Panc1 (cell line): ENCODE measurements at regions not wholly inside any gene's neighbourhood (a gene's known extent, or its start where the extent isn't known, plus 50 kb on each side); places are given as distances from the start of the nearest gene placed in this dataset.

Experiments used
- POLR2AphosphoS5 ChIP-seq: IDR thresholded peaks from 2 replicates; pipeline ENCODE4 v1.6.1; 2012; ENCODE audit warnings: mild to moderate bottlenecking, low read depth, low read length, moderate library complexity
- TCF7L2 ChIP-seq: IDR thresholded peaks from 2 replicates; pipeline ENCODE4 v1.6.1; 2011; ENCODE audit warnings: mild to moderate bottlenecking, low read depth, low read length, inconsistent platforms
- TF ChIP-seq, protein P1 (sequence below), 2 experiments: IDR thresholded peaks; 2 replicates each; pipeline ENCODE4 v1.6.1; 2011 to 2012; ENCODE audit warnings: low read depth in 2 of 2, control low read depth in 1 of 2, low read length in 1 of 2, mild to moderate bottlenecking in 1 of 2, moderate library complexity in 1 of 2; ENCODE audit not compliant: insufficient read depth in 1 of 2
- TF ChIP-seq, protein P2 (sequence below): fragments of 450-650 bp; IDR thresholded peaks from 2 replicates; pipeline ENCODE4 v1.5.1; 2017; ENCODE audit warnings: mild to moderate bottlenecking

DNA sequence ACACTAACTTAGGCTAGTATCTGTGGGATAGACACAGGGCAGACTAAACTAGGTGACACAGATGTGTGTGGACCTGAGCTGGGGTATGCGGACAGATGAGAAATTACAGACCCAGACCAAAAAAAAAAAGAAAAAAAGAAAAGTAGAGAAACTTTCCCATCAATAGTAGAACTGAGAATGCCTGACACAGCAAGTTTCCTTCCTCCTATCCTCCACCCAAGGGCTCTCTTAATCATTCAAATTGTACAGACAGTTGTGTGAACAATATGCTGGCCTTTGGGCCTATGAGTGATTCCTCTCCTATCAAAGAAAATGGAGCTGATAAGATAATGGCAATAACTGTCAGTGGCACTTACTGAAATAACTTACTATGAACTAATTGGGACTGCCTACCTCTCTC lies 226.7 kb upstream of the PRDM1 start:
- TF ChIP-seq, protein P1, sequence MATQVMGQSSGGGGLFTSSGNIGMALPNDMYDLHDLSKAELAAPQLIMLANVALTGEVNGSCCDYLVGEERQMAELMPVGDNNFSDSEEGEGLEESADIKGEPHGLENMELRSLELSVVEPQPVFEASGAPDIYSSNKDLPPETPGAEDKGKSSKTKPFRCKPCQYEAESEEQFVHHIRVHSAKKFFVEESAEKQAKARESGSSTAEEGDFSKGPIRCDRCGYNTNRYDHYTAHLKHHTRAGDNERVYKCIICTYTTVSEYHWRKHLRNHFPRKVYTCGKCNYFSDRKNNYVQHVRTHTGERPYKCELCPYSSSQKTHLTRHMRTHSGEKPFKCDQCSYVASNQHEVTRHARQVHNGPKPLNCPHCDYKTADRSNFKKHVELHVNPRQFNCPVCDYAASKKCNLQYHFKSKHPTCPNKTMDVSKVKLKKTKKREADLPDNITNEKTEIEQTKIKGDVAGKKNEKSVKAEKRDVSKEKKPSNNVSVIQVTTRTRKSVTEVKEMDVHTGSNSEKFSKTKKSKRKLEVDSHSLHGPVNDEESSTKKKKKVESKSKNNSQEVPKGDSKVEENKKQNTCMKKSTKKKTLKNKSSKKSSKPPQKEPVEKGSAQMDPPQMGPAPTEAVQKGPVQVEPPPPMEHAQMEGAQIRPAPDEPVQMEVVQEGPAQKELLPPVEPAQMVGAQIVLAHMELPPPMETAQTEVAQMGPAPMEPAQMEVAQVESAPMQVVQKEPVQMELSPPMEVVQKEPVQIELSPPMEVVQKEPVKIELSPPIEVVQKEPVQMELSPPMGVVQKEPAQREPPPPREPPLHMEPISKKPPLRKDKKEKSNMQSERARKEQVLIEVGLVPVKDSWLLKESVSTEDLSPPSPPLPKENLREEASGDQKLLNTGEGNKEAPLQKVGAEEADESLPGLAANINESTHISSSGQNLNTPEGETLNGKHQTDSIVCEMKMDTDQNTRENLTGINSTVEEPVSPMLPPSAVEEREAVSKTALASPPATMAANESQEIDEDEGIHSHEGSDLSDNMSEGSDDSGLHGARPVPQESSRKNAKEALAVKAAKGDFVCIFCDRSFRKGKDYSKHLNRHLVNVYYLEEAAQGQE (IDR thresholded peaks at IDR 0.05; ENCODE audit: insufficient read depth in 1 of 2, low read depth in 2 of 2, low read length in 1 of 2), result no peak
- TF ChIP-seq, protein P2, sequence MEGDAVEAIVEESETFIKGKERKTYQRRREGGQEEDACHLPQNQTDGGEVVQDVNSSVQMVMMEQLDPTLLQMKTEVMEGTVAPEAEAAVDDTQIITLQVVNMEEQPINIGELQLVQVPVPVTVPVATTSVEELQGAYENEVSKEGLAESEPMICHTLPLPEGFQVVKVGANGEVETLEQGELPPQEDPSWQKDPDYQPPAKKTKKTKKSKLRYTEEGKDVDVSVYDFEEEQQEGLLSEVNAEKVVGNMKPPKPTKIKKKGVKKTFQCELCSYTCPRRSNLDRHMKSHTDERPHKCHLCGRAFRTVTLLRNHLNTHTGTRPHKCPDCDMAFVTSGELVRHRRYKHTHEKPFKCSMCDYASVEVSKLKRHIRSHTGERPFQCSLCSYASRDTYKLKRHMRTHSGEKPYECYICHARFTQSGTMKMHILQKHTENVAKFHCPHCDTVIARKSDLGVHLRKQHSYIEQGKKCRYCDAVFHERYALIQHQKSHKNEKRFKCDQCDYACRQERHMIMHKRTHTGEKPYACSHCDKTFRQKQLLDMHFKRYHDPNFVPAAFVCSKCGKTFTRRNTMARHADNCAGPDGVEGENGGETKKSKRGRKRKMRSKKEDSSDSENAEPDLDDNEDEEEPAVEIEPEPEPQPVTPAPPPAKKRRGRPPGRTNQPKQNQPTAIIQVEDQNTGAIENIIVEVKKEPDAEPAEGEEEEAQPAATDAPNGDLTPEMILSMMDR, result no peak
- TF ChIP-seq POLR2AphosphoS5 (no peak), TCF7L2 (no peak)
